ENCODE measurements at regions not wholly inside any gene's neighbourhood (a gene's known extent, or its start where the extent isn't known, plus 50 kb on each side); places are given as distances from the start of the nearest gene placed in this dataset.

DNA sequence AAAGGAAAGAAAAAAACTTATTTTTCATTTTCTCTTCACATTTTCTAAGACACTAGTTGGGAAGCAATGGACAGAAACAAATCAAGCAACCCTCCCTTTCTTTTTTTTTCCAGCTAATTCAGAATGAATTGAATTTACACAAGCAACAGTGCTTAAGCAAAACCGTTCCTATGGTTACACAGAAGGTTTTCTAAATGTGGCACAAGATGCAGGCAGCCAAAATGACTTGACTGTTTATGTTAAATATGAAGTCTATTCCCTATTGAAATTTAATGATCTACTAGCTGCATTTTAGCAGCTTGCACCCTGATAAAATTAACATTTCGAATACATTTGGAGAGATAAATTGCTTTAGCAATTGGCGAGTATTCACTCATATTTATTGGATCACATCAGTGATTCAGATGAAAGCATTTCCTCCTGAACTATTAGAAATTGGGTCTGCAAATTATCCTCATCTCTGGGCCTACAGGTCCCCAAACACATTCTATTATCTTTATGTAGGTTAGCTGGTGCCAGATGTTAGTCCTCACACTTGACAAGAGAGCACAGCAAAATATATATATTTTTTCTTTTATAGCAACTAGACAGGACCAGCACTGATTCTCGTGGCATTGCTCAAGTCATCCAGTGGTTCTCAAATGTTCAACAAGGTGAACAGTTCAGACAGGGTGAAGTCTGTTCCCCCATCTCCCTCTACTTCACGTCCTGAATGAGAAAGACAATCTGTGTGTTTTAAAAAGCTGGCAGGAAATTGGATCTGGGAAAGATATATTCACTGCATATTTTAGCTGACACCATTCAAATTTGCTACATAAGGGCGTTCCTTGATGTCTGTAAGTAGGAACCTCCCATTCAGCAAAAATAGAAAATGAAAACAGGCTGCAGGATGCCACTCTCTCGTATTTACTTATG is 463.6 kb upstream of the KCNMB2 start:
- Histone ChIP-seq H3K9me3 (replicated peaks; ENCODE audit: control insufficient read depth, insufficient read depth, low read length) (no peaks in the 10 kb centered on the region), H3K27me3 (ENCODE audit: control insufficient read depth in 2 of 2, insufficient read depth in 2 of 2, low read length in 2 of 2) (no peaks in the 10 kb centered on the region), H3K4me2 (ENCODE audit: insufficient read depth, low read length) (no peak overlapping the region), H3K36me3 (ENCODE audit: control insufficient read depth in 2 of 2, extremely low read depth in 1 of 2, insufficient read depth in 2 of 2, low read length in 2 of 2) (no peaks in the 10 kb centered on the region), H3K79me2 (ENCODE audit: control insufficient read depth, insufficient read depth, low read length) (no peaks in the 10 kb centered on the region), H3K27ac (ENCODE audit: insufficient read depth, low read depth, low read length) (no peak overlapping the region), H3K9me1 (replicated peaks; ENCODE audit: control insufficient read depth, extremely low read depth, insufficient read depth, low read length) (no peaks in the 10 kb centered on the region), H4K20me1 (replicated peaks; ENCODE audit: control insufficient read depth, extremely low read depth, insufficient read depth, low read length) (no peaks in the 10 kb centered on the region), H3K4me1 (ENCODE audit: control insufficient read depth, extremely low read depth, insufficient read depth, low read length) (peaks cover 3% of the 10 kb centered on the region), H3K4me3 (replicated peaks in 1 of 3; ENCODE audit: insufficient read depth in 1 of 3, low read depth in 1 of 3, low read length in 3 of 3) (no peak overlapping the region), H3K9ac (replicated peaks; ENCODE audit: extremely low read depth, insufficient read depth, low read length) (no peak overlapping the region), H2AFZ (ENCODE audit: low read depth, low read length) (no peak overlapping the region)
- intact Hi-C loops (cut with micrococcal nuclease) (loop anchor here (10.0 kb wide), 2 partner anchors 258 to 878 kb away; partner anchors contain the start of gene TBL1XR1), dilution Hi-C loops (cut with MboI; ENCODE audit: extremely low pct_ligation_motif_present, low sequenced_read_pairs) (no loop called here)
- ChIA-PET POLR2A (no interaction called here), CTCF (interaction anchor here (0.8 to 1.8 kb wide), 2 partner anchors 9 to 12 kb away, joined by 4 to 6 read pairs; no protein-coding TSS in a partner anchor)
- no peak for TF ChIP-seq JUN (IDR thresholded peaks at IDR 0.05; ENCODE audit: borderline replicate concordance, insufficient read depth, insufficient read length, low read depth)
- no peak for TF ChIP-seq FOS (IDR thresholded peaks at IDR 0.05; ENCODE audit: borderline replicate concordance, insufficient read depth, low read length)
- TF ChIP-seq, protein P1, sequence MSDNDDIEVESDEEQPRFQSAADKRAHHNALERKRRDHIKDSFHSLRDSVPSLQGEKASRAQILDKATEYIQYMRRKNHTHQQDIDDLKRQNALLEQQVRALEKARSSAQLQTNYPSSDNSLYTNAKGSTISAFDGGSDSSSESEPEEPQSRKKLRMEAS (IDR thresholded peaks at IDR 0.05; ENCODE audit: insufficient read depth, insufficient read length), result no peak
- no peak for TF ChIP-seq POLR2AphosphoS5 (IDR thresholded peaks at IDR 0.05; ENCODE audit: insufficient read depth, low read depth, low read length)
- TF ChIP-seq EZH2 (IDR thresholded peaks at IDR 0.05; ENCODE audit: borderline replicate concordance, low read depth, low read length, severe bottlenecking), result no peak
- no peak for TF ChIP-seq POLR2A (IDR thresholded peaks at IDR 0.05; ENCODE audit: low read depth, low read length)
- TF ChIP-seq MYC (IDR thresholded peaks at IDR 0.05; ENCODE audit: low read depth, low read length), result no peak
- TF ChIP-seq, protein P2, sequence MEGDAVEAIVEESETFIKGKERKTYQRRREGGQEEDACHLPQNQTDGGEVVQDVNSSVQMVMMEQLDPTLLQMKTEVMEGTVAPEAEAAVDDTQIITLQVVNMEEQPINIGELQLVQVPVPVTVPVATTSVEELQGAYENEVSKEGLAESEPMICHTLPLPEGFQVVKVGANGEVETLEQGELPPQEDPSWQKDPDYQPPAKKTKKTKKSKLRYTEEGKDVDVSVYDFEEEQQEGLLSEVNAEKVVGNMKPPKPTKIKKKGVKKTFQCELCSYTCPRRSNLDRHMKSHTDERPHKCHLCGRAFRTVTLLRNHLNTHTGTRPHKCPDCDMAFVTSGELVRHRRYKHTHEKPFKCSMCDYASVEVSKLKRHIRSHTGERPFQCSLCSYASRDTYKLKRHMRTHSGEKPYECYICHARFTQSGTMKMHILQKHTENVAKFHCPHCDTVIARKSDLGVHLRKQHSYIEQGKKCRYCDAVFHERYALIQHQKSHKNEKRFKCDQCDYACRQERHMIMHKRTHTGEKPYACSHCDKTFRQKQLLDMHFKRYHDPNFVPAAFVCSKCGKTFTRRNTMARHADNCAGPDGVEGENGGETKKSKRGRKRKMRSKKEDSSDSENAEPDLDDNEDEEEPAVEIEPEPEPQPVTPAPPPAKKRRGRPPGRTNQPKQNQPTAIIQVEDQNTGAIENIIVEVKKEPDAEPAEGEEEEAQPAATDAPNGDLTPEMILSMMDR (IDR thresholded peaks at IDR 0.05; ENCODE audit: extremely low read depth in 1 of 2, insufficient read depth in 1 of 2, low read depth in 1 of 2, low read length in 2 of 2), result no peak
- no peak for TF ChIP-seq GATA2 (IDR thresholded peaks at IDR 0.05; ENCODE audit: insufficient read depth, insufficient read length, low read depth, low read length)
- DNase-seq (ENCODE audit: low read depth, low spot score) (no peak), FAIRE-seq (no peak)
- BruUV-seq (replicated peaks), result no TSS peak
